H9 (cell line): ENCODE measurements at regions not wholly inside any gene's neighbourhood (a gene's known extent, or its start where the extent isn't known, plus 50 kb on each side); places are given as distances from the start of the nearest gene placed in this dataset.

Experiments
- DNase-seq: peaks from one replicate; pipeline ENCODE4 v3.0.0-alpha.2; 2017
- H2AFZ ChIP-seq: one replicate; pipeline ENCODE4 v1.6.1; 2013; ENCODE audit warnings: mild to moderate bottlenecking, low read length, control low read depth, moderate library complexity
- H2AK5ac ChIP-seq: 2 replicates; pipeline ENCODE4 v1.6.1; 2013; ENCODE audit warnings: low read length, control low read depth, mixed read lengths; ENCODE audit not compliant: insufficient read length
- H2BK120ac ChIP-seq: one replicate; pipeline ENCODE4 v1.6.1; 2013; ENCODE audit warnings: low read depth, mild to moderate bottlenecking, low read length, control low read depth, inconsistent platforms; ENCODE audit not compliant: poor library complexity, severe bottlenecking
- H2BK12ac ChIP-seq: 2 replicates; pipeline ENCODE4 v1.6.1; 2013; ENCODE audit warnings: low read length, control low read depth, mixed read lengths, low read depth; ENCODE audit not compliant: insufficient read length
- H2BK15ac ChIP-seq: 2 replicates; pipeline ENCODE4 v1.6.1; 2013; ENCODE audit warnings: low read depth, low read length, control low read depth
- H2BK20ac ChIP-seq: one replicate; pipeline ENCODE4 v1.6.1; 2013; ENCODE audit warnings: low read depth, mild to moderate bottlenecking, low read length, control low read depth, inconsistent platforms; ENCODE audit not compliant: poor library complexity, severe bottlenecking
- H2BK5ac ChIP-seq: 2 replicates; pipeline ENCODE4 v1.6.1; 2013; ENCODE audit warnings: low read length, control low read depth, mixed read lengths; ENCODE audit not compliant: insufficient read length
- H3K14ac ChIP-seq: 2 replicates; pipeline ENCODE4 v1.6.1; 2013; ENCODE audit warnings: low read length, control low read depth; ENCODE audit not compliant: insufficient read depth
- H3K18ac ChIP-seq: 2 replicates; pipeline ENCODE4 v1.6.1; 2013; ENCODE audit warnings: low read depth, mild to moderate bottlenecking, mixed read lengths, low read length, control low read depth; ENCODE audit not compliant: insufficient read length
- H3K23ac ChIP-seq: 2 replicates; pipeline ENCODE4 v1.6.1; 2013; ENCODE audit warnings: low read length, control low read depth, mixed read lengths, low read depth; ENCODE audit not compliant: insufficient read length
- H3K23me2 ChIP-seq: 2 replicates; pipeline ENCODE4 v1.6.1; 2013; ENCODE audit warnings: low read depth, mild to moderate bottlenecking, mixed read lengths, low read length, control low read depth; ENCODE audit not compliant: insufficient read length, poor library complexity, severe bottlenecking
- H3K27ac ChIP-seq: 2 replicates; pipeline ENCODE4 v1.5.1; 2013; ENCODE audit warnings: low read length, control low read depth, mixed read lengths, low read depth; ENCODE audit not compliant: insufficient read length
- H3K27me3 ChIP-seq: 2 replicates; pipeline ENCODE4 v1.6.1; 2013; ENCODE audit warnings: low read length, control low read depth, inconsistent platforms; ENCODE audit not compliant: insufficient read depth
- H3K4ac ChIP-seq: 2 replicates; pipeline ENCODE4 v1.6.1; 2013; ENCODE audit warnings: low read depth, mild to moderate bottlenecking, control low read depth, inconsistent platforms, low read length, moderate library complexity
- H3K4me1 ChIP-seq: 2 replicates; pipeline ENCODE4 v1.6.1; 2013; ENCODE audit warnings: low read length, control low read depth, inconsistent platforms; ENCODE audit not compliant: insufficient read depth
- H3K4me2 ChIP-seq: 2 replicates; pipeline ENCODE4 v1.6.1; 2013; ENCODE audit warnings: low read length, control low read depth, mixed read lengths; ENCODE audit not compliant: insufficient read length, insufficient read depth
- H3K56ac ChIP-seq: 2 replicates; pipeline ENCODE4 v1.6.1; 2013; ENCODE audit warnings: low read depth, mild to moderate bottlenecking, mixed read lengths, low read length, control low read depth; ENCODE audit not compliant: insufficient read length
- H3K79me1 ChIP-seq: 2 replicates; pipeline ENCODE4 v1.6.1; 2013; ENCODE audit warnings: low read depth, mild to moderate bottlenecking, moderate library complexity, low read length, control low read depth, inconsistent platforms; ENCODE audit not compliant: insufficient read depth, poor library complexity, severe bottlenecking
- H3K79me2 ChIP-seq: 2 replicates; pipeline ENCODE4 v1.6.1; 2013; ENCODE audit warnings: low read length, control low read depth, inconsistent platforms; ENCODE audit not compliant: insufficient read depth
- H3K9ac ChIP-seq: 2 replicates; pipeline ENCODE4 v1.6.1; 2013; ENCODE audit warnings: low read length, control low read depth, mixed read lengths; ENCODE audit not compliant: insufficient read length; ENCODE audit errors: extremely low read depth
- H3K9me3 ChIP-seq: one replicate; pipeline ENCODE4 v1.6.1; 2013; ENCODE audit warnings: low read depth, low read length, inconsistent platforms; ENCODE audit not compliant: control insufficient read depth
- H3T11ph ChIP-seq: one replicate; pipeline ENCODE4 v1.6.1; 2013; ENCODE audit warnings: mild to moderate bottlenecking, low read length, control low read depth, inconsistent platforms
- H4K20me1 ChIP-seq: one replicate; pipeline ENCODE4 v1.6.1; 2013; ENCODE audit not compliant: control insufficient read depth, insufficient read length, insufficient read depth
- H4K5ac ChIP-seq: 2 replicates; pipeline ENCODE4 v1.6.1; 2013; ENCODE audit warnings: low read depth, mild to moderate bottlenecking, mixed read lengths, low read length, control low read depth; ENCODE audit not compliant: insufficient read length
- H4K8ac ChIP-seq: replicated peaks from 2 replicates; pipeline ENCODE4 v1.6.1; 2013; ENCODE audit warnings: low read length, control low read depth, mixed read lengths, low read depth; ENCODE audit not compliant: insufficient read length
- H4K91ac ChIP-seq: 2 replicates; pipeline ENCODE4 v1.6.1; 2013; ENCODE audit warnings: low read depth, mild to moderate bottlenecking, moderate library complexity, mixed read lengths, low read length, control low read depth; ENCODE audit not compliant: insufficient read length
- H3K27ac Mint-ChIP-seq, 3 experiments: 2 replicates in 2 of 3; 3 replicates in 1 of 3; pipeline ENCODE4 v1.8.0; 2020 to 2021; ENCODE audit warnings: mixed read lengths in 3 of 3, mild to moderate bottlenecking in 1 of 3, moderate library complexity in 1 of 3
- H3K27me3 Mint-ChIP-seq: 2 replicates; pipeline ENCODE4 v1.8.0; 2021; ENCODE audit warnings: low read depth, mild to moderate bottlenecking, moderate library complexity, mixed read lengths
- H3K36me3 Mint-ChIP-seq, 3 experiments: 2 replicates in 2 of 3; 3 replicates in 1 of 3; pipeline ENCODE4 v1.8.0; 2020 to 2021; ENCODE audit warnings: low read depth in 3 of 3, mixed read lengths in 3 of 3; ENCODE audit not compliant: insufficient read depth in 1 of 3
- H3K4me1 Mint-ChIP-seq, 2 experiments: 2 replicates each; pipeline ENCODE4 v1.8.0; 2020; ENCODE audit warnings: mixed read lengths in 2 of 2
- H3K4me3 Mint-ChIP-seq, 2 experiments: 2 replicates in 1 of 2; 3 replicates in 1 of 2; pipeline ENCODE4 v1.8.0; 2020 to 2021; ENCODE audit warnings: mild to moderate bottlenecking in 2 of 2, mixed read lengths in 2 of 2, moderate library complexity in 1 of 2
- H3K9me3 Mint-ChIP-seq, 2 experiments: 2 replicates in 1 of 2; 3 replicates in 1 of 2; pipeline ENCODE4 v1.8.0; 2020; ENCODE audit warnings: mild to moderate bottlenecking in 2 of 2, mixed read lengths in 2 of 2, moderate library complexity in 1 of 2
- WGBS: extraction: QIAGEN DNeasy Blood & Tissue Kit; methylation state at CpG from one replicate; pipeline ENCODE4 v1.1.7; 2013; ENCODE audit warnings: missing lambda C conversion rate, low lambda C conversion rate, mixed read lengths; ENCODE audit not compliant: insufficient read length; ENCODE audit errors: extremely low coverage; 5-methylcytosine and 5-hydroxymethylcytosine counted together
- TF ChIP-seq, protein P1 (sequence below): fragments of 200-600 bp; sonication (generic); conservative IDR thresholded peaks from 3 replicates; pipeline ENCODE4 v1.8.0; 2021; ENCODE audit warnings: antibody characterized with exemption, mild to moderate bottlenecking

DNA sequence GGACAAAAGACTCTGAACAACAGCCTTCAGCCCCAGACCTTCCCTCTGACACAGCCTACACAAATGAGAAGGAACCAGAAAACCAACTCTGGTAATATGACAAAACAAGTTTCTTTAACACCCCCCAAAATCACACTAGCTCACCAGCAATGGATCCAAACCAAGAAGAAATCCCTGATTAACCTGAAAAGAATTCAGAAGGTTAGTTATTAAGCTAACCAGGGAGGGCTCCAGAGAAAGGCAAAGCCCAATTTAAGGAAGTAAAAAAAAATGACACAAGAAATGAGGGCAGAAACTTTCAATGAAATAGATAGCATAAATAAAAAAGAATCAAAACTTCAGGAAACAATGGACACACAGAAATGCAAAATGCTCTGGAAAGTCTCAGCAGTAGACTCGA, 224.0 kb downstream of the TRIML1 start:
- Histone ChIP-seq H3T11ph (no peak overlapping the region), H3K18ac (no peak overlapping the region), H4K8ac (no peak overlapping the region), H2BK12ac (no peak overlapping the region), H2AK5ac (no peak overlapping the region), H2BK120ac (no peak overlapping the region), H3K23ac (no peak overlapping the region), H3K9me3 (no peaks in the 10 kb centered on the region), H3K4me1 (no peaks in the 10 kb centered on the region), H3K14ac (no peak overlapping the region), H3K79me1 (no peaks in the 10 kb centered on the region), H3K27me3 (no peaks in the 10 kb centered on the region), H2BK5ac (no peak overlapping the region), H3K27ac (no peak overlapping the region), H3K9ac (no peak overlapping the region), H3K56ac (no peak overlapping the region), H3K79me2 (no peaks in the 10 kb centered on the region), H2AFZ (no peak overlapping the region), H3K4ac (no peak overlapping the region), H2BK20ac (no peak overlapping the region), H3K4me2 (no peak overlapping the region), H2BK15ac (no peak overlapping the region), H3K23me2 (no peaks in the 10 kb centered on the region), H4K91ac (no peak overlapping the region), H4K20me1 (no peaks in the 10 kb centered on the region), H4K5ac (no peak overlapping the region)
- Mint-ChIP-seq H3K27ac (no peak overlapping the region), H3K4me1 (peaks cover 13 to 19% of the 10 kb centered on the region in 2 experiments), H3K27me3 (no peaks in the 10 kb centered on the region; the same call in 1 of the 2 replicates), H3K36me3 (no peaks in the 10 kb centered on the region), H3K9me3 (no peaks in the 10 kb centered on the region; a peak in 1 of 5 replicates), H3K4me3 (no peak overlapping the region)
- TF ChIP-seq, protein P1, sequence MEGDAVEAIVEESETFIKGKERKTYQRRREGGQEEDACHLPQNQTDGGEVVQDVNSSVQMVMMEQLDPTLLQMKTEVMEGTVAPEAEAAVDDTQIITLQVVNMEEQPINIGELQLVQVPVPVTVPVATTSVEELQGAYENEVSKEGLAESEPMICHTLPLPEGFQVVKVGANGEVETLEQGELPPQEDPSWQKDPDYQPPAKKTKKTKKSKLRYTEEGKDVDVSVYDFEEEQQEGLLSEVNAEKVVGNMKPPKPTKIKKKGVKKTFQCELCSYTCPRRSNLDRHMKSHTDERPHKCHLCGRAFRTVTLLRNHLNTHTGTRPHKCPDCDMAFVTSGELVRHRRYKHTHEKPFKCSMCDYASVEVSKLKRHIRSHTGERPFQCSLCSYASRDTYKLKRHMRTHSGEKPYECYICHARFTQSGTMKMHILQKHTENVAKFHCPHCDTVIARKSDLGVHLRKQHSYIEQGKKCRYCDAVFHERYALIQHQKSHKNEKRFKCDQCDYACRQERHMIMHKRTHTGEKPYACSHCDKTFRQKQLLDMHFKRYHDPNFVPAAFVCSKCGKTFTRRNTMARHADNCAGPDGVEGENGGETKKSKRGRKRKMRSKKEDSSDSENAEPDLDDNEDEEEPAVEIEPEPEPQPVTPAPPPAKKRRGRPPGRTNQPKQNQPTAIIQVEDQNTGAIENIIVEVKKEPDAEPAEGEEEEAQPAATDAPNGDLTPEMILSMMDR, result no peak
- no peak for DNase-seq
- WGBS, result no CpG with 5 or more reads among the region's 1 CpG
